ENCODE measurements at regions not wholly inside any gene's neighbourhood (a gene's known extent, or its start where the extent isn't known, plus 50 kb on each side); places are given as distances from the start of the nearest gene placed in this dataset.
"Not testable (repeated sequence)": the region's sequence is repeated elsewhere in the genome, so short reads cannot be mapped to it uniquely, and the experiment has no call there.

DNA sequence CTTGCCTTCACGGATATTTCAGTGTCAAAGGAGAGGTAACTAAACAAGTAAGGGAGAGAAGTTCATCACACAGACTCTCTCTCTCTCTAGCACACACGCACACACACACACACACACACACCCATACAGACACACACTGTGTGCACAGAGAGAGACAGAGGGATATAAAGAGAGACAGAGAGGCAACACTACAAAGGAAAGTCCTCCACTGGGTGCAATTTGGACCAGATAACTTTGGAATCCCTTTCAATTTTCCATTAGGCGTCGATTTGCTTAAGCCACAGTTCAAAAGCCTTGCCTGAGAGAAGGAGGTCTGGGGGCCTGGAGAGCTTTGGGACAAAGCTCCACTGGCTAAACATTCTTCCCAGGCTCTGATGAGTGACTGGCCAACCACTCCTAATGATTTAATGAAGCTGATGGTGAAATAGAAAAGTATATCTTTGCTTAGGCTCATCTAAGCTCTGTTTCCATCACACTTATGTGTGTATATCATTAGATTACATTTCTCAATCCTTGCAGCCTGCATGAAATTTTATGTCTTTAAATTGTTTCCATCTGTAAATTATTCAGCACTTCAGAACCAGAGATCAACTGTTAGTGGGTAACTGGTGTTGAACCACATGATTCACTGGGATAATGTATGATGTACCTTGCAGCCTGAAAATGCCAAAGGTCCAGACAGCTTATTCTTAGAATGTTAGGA is 180.8 kb downstream of the MAGEB17 start:
- no peak for TF ChIP-seq POLR2AphosphoS5 (IDR thresholded peaks at IDR 0.05)
- no peaks in the 10 kb centered on the region for H3K4me1 ChIP-seq
- H3K4me3 ChIP-seq, result no peak overlapping the region
- H3K9me3 ChIP-seq, result no peaks in the 10 kb centered on the region
- H3K27ac ChIP-seq, result no peak overlapping the region
- DNase-seq, result peak in 1 of 2 donors; percentile 1
- intact Hi-C loops (cut with DNase I; ENCODE audit: low total_unique reads), result no loop called here
- 74 to 90% (median 81%) methylated on average over 4 of the region's 4 CpGs for WGBS, 5 donors
- H3K36me3 ChIP-seq, result no peaks in the 10 kb centered on the region
- H3K27me3 ChIP-seq, result peaks cover 0 to 5% (median 0%) of the 10 kb centered on the region in 3 donors

DNA sequence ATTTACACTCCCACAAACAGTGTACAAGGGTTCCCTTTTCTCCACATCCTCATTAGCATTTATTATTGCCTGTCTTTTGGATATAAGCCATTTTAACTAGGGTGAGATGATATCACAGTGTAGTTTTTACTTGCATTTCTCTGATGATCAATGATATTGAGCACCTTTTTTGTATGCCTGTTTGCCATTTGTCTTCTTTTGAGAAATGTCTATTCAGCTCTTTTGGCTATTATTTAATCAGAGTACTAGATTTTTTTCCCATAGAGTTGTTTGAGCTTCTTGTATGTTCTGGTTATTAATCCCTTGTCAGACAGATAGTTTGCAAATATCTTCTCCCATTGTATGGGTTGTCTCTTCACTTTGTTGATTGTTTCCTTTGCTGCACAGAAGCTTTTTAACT is 190.6 kb downstream of the MAGEB17 start:
- Histone ChIP-seq H3K9me3 (no peaks in the 10 kb centered on the region), H3K36me3 (no peaks in the 10 kb centered on the region), H3K27ac (no peak overlapping the region), H3K4me3 (no peak overlapping the region), H3K4me1 (no peaks in the 10 kb centered on the region), H3K27me3 (peaks cover 0 to 4% (median 0%) of the 10 kb centered on the region in 3 donors)
- TF ChIP-seq, protein P1, sequence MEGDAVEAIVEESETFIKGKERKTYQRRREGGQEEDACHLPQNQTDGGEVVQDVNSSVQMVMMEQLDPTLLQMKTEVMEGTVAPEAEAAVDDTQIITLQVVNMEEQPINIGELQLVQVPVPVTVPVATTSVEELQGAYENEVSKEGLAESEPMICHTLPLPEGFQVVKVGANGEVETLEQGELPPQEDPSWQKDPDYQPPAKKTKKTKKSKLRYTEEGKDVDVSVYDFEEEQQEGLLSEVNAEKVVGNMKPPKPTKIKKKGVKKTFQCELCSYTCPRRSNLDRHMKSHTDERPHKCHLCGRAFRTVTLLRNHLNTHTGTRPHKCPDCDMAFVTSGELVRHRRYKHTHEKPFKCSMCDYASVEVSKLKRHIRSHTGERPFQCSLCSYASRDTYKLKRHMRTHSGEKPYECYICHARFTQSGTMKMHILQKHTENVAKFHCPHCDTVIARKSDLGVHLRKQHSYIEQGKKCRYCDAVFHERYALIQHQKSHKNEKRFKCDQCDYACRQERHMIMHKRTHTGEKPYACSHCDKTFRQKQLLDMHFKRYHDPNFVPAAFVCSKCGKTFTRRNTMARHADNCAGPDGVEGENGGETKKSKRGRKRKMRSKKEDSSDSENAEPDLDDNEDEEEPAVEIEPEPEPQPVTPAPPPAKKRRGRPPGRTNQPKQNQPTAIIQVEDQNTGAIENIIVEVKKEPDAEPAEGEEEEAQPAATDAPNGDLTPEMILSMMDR (IDR thresholded peaks at IDR 0.05), result no peak
- no peak for TF ChIP-seq EP300 (IDR thresholded peaks at IDR 0.05)
- TF ChIP-seq POLR2A (IDR thresholded peaks at IDR 0.05), result no peak
- no peak for TF ChIP-seq POLR2AphosphoS5 (IDR thresholded peaks at IDR 0.05)
- intact Hi-C loops (cut with DNase I; ENCODE audit: low total_unique reads), result no loop called here
- no peak for DNase-seq

DNA sequence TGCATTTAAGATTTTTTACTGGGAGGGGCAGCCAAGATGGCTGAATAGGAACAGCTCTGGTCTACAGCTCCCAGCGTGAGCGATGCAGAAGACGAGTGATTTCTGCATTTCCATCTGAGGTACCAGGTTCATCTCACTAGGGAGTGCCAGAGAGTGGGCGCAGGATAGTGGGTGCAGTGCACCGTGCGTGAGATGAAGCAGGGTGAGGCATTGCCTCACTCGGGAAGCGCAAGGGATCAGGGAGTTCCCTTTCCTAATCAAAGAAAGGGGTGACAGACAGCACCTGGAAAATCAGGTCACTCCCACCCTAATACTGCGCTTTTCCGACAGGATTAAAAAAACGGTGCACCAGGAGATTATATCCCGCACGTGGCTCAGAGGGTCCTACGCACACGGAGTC is 192.8 kb downstream of the MAGEB17 start:
- H3K27me3 ChIP-seq; H3K36me3 ChIP-seq; H3K4me1 ChIP-seq; intact Hi-C loops (cut with DNase I; ENCODE audit: low total_unique reads); H3K27ac ChIP-seq; H3K9me3 ChIP-seq; DNase-seq; H3K4me3 ChIP-seq: not testable (repeated sequence)
- 89 to 99% (median 96%) methylated on average over 12 to 15 of the region's 15 CpGs for WGBS, 5 donors

DNA sequence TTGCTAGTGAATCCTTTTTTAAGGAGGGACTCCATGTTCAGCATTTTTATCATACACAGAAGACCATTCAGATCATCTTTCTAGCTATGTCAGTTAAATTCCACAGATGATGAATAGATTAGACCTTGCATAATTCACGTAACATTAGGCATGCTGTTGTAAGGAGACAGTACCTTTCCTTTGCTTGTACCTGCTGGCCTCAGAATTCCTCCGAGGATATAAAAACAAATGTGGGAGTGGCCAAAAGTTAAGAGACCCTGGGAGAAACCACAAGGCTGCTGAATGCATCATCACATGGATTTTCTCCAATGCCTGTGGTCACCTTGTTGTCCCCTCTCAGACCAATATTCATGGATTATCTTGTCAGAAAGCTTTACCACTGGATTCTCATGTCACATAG is 201.4 kb downstream of the MAGEB17 start:
- no peaks in the 10 kb centered on the region for H3K9me3 ChIP-seq
- 65 to 85% (median 72%) methylated on average over 2 of the region's 2 CpGs for WGBS, 5 donors
- no peaks in the 10 kb centered on the region for H3K36me3 ChIP-seq
- H3K4me1 ChIP-seq, result no peaks in the 10 kb centered on the region
- intact Hi-C loops (cut with DNase I; ENCODE audit: low total_unique reads), result no loop called here
- H3K4me3 ChIP-seq, result no peak overlapping the region
- TF ChIP-seq POLR2AphosphoS5 (IDR thresholded peaks at IDR 0.05), result no peak
- TF ChIP-seq, protein P1 (IDR thresholded peaks at IDR 0.05), result no peak
- TF ChIP-seq POLR2A (IDR thresholded peaks at IDR 0.05), result no peak
- no peak for TF ChIP-seq EP300 (IDR thresholded peaks at IDR 0.05)
- no peaks in the 10 kb centered on the region for H3K27me3 ChIP-seq
- DNase-seq, result no peak
- H3K27ac ChIP-seq, result no peak overlapping the region

DNA sequence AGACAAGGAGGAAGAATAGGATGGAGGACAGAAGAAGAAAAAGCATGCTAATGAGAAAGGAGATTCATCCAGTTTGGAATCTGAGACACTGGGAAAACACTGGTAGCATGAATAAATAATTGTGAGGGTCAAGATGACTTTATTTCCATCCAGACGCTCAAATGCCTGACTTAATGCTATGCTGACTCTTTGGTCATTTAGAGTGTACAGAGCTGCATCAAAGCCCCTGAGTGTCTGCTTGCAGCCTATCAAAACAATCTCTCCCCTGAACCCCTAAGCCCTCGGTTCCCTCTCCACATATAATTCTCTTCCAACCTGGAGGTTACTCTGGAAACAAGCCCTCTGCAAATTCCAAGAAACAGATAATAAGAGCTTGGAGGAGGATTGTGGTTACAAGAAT is 208.8 kb downstream of the MAGEB17 start:
- no peak for TF ChIP-seq EP300 (IDR thresholded peaks at IDR 0.05)
- TF ChIP-seq POLR2AphosphoS5 (IDR thresholded peaks at IDR 0.05), result no peak
- TF ChIP-seq, protein P1 (IDR thresholded peaks at IDR 0.05), result no peak
- TF ChIP-seq POLR2A (IDR thresholded peaks at IDR 0.05), result no peak
- Histone ChIP-seq H3K27me3 (no peaks in the 10 kb centered on the region), H3K9me3 (no peaks in the 10 kb centered on the region), H3K27ac (no peak overlapping the region), H3K4me1 (no peaks in the 10 kb centered on the region), H3K36me3 (no peaks in the 10 kb centered on the region), H3K4me3 (no peak overlapping the region)
- WGBS, 5 donors, result 70 to 81% (median 77%) methylated on average over 2 of the region's 2 CpGs
- no peak for DNase-seq
- intact Hi-C loops (cut with DNase I; ENCODE audit: low total_unique reads), result no loop called here
